HCT116 (cell line): ENCODE measurements at regions not wholly inside any gene's neighbourhood (a gene's known extent, or its start where the extent isn't known, plus 50 kb on each side); places are given as distances from the start of the nearest gene placed in this dataset.

ENCODE experiments used
- ATAC-seq: fragments of 200-7000 bp; cut with Tn5 transposase; 2 replicates; pipeline ENCODE4 v1.9.1; 2020; ENCODE audit warnings: mild to moderate bottlenecking, moderate library complexity
- BruUV-seq: library from RNA; stranded (reverse); fragments of 400-500 nt; replicated peaks from 2 replicates; lab custom pipeline; 2021; lab: Mats Ljungman, UMichigan
- CTCF ChIA-PET: fragments of 300-600 bp; sonication (Branson Sonifier 250); formaldehyde crosslinking; loops from one replicate; lab custom pipeline; 2021; ENCODE audit warnings: antibody characterized with exemption; lab: Charles Lee
- POLR2A ChIA-PET: fragments of 300-600, 350-600 bp; sonication (Branson Sonifier 250); formaldehyde crosslinking; loops from one replicate; lab custom pipeline; 2021; ENCODE audit warnings: antibody characterized with exemption; lab: Charles Lee
- RAD21 ChIA-PET, 2 experiments: fragments of 300-600 bp; sonication (Branson Sonifier 250); formaldehyde crosslinking; loops; one replicate each; lab custom pipeline; 2023; ENCODE audit warnings: low total read pairs in 2 of 2; ENCODE audit not compliant: uncharacterized antibody in 2 of 2, unreplicated experiment in 2 of 2, low non-redundant PET in 1 of 2; lab: Charles Lee
- DNase-seq: peaks from one replicate; pipeline ENCODE4 v3.0.0-alpha.2; 2010; ENCODE audit warnings: low read depth, low spot score
- H2AFZ ChIP-seq: fragments of 200-600 bp; shearing (Covaris generic), sonication (generic); 2 replicates; pipeline ENCODE4 v1.6.1; 2017; ENCODE audit warnings: low read depth, mixed run types, mixed read lengths, antibody characterized with exemption, low read length; ENCODE audit not compliant: poor library complexity, severe bottlenecking
- H3K27ac ChIP-seq: 2 replicates; pipeline ENCODE4 v1.5.1; 2012; ENCODE audit warnings: low read depth, low read length
- H3K27me3 ChIP-seq: fragments of 200-600 bp; sonication (generic); 2 replicates; pipeline ENCODE4 v1.6.1; 2016; ENCODE audit warnings: mixed run types, low read length, mixed read lengths; ENCODE audit not compliant: insufficient read depth
- H3K36me3 ChIP-seq, 2 experiments: fragments of 200-500 bp in 1 of 2; fragments of 200-600 bp in 1 of 2; sonication (Bioruptor generic) in 1 of 2; sonication (generic) in 1 of 2; 2 replicates each; pipeline versions ENCODE4 v1.5.1 to v1.6.1; 2014 to 2016; ENCODE audit warnings: low read length in 2 of 2, inconsistent platforms in 1 of 2, mixed read lengths in 1 of 2, mixed run types in 1 of 2; ENCODE audit not compliant: insufficient read depth in 2 of 2, control insufficient read depth in 1 of 2
- H3K4me1 ChIP-seq, 2 experiments: fragments of 200-600 bp in 1 of 2; sonication (generic) in 1 of 2; 2 replicates each; pipeline versions ENCODE4 v1.5.1 to v1.6.1; 2012 to 2017; ENCODE audit warnings: low read length in 2 of 2, inconsistent platforms in 1 of 2, mild to moderate bottlenecking in 1 of 2, mixed read lengths in 1 of 2, mixed run types in 1 of 2, moderate library complexity in 1 of 2; ENCODE audit not compliant: insufficient read depth in 2 of 2, control insufficient read depth in 1 of 2
- H3K4me2 ChIP-seq: fragments of 200-600 bp; sonication (generic); 2 replicates; pipeline ENCODE4 v1.6.1; 2017; ENCODE audit warnings: mixed run types, low read length, mixed read lengths
- H3K4me3 ChIP-seq, 2 experiments: fragments of 200-600 bp in 1 of 2; sonication (generic) in 1 of 2; replicated peaks in 1 of 2; 2 replicates each; pipeline ENCODE4 v1.5.1; 2011 to 2016; ENCODE audit warnings: low read length in 2 of 2, control low read depth in 1 of 2, low read depth in 1 of 2, mild to moderate bottlenecking in 1 of 2, mixed read lengths in 1 of 2, mixed run types in 1 of 2
- H3K79me2 ChIP-seq: fragments of 200-600 bp; sonication (generic); 2 replicates; pipeline ENCODE4 v1.6.1; 2017; ENCODE audit warnings: mild to moderate bottlenecking, mixed run types, low read length, moderate library complexity, mixed read lengths; ENCODE audit not compliant: insufficient read depth
- H3K9ac ChIP-seq: fragments of 200-600 bp; sonication (generic); 2 replicates; pipeline ENCODE4 v1.6.1; 2016; ENCODE audit warnings: low read length, mixed read lengths
- H3K9me2 ChIP-seq: fragments of 200-600 bp; sonication (generic), shearing (Covaris generic); 2 replicates; pipeline ENCODE4 v1.6.1; 2017; ENCODE audit warnings: mixed run types, mild to moderate bottlenecking, moderate library complexity; ENCODE audit not compliant: insufficient read depth
- H3K9me3 ChIP-seq, 2 experiments: fragments of 200-500 bp in 1 of 2; fragments of 200-600 bp in 1 of 2; sonication (Bioruptor generic) in 1 of 2; sonication (generic) in 1 of 2; 2 replicates each; pipeline ENCODE4 v1.6.1; 2014 to 2017; ENCODE audit warnings: low read length in 2 of 2, mixed read lengths in 2 of 2, inconsistent platforms in 1 of 2, low read depth in 1 of 2, mild to moderate bottlenecking in 1 of 2, mixed run types in 1 of 2, moderate library complexity in 1 of 2; ENCODE audit not compliant: control insufficient read depth in 1 of 2, insufficient read depth in 1 of 2
- H4K20me1 ChIP-seq: fragments of 200-600 bp; sonication (generic), shearing (Covaris generic); 2 replicates; pipeline ENCODE4 v1.6.1; 2017; ENCODE audit warnings: mixed run types, mild to moderate bottlenecking, moderate library complexity; ENCODE audit not compliant: insufficient read depth
- CTCF ChIP-seq, 3 experiments: fragments of 200-600 bp in 1 of 3; sonication (generic) in 1 of 3; IDR thresholded peaks in 2 of 3; conservative IDR thresholded peaks in 1 of 3; 2 replicates each; pipeline ENCODE4 v1.5.1; 2012 to 2017; ENCODE audit warnings: low read depth in 2 of 3, low read length in 2 of 3, antibody characterized with exemption in 1 of 3, borderline replicate concordance in 1 of 3, control low read depth in 1 of 3, mild to moderate bottlenecking in 1 of 3, mixed read lengths in 1 of 3, mixed run types in 1 of 3, moderate library complexity in 1 of 3; ENCODE audit not compliant: insufficient read depth in 1 of 3
- ELF1 ChIP-seq: IDR thresholded peaks from 2 replicates; pipeline ENCODE4 v1.6.1; 2012; ENCODE audit warnings: low read depth, borderline replicate concordance
- SIN3A ChIP-seq: IDR thresholded peaks from 2 replicates; pipeline ENCODE4 v1.6.1; 2012; ENCODE audit warnings: low read depth
- ZBTB33 ChIP-seq: IDR thresholded peaks from 2 replicates; pipeline ENCODE4 v1.6.1; 2011; ENCODE audit warnings: mild to moderate bottlenecking, low read length, moderate library complexity; ENCODE audit not compliant: insufficient replicate concordance; ENCODE audit errors: extremely low read depth
- ZNF274 ChIP-seq: fragments of 200-500 bp; sonication (Bioruptor generic); IDR thresholded peaks from 2 replicates; pipeline ENCODE4 v1.6.1; 2014; ENCODE audit warnings: mild to moderate bottlenecking, low read depth, low read length, inconsistent platforms
- intact Hi-C: fragments of 100-400 bp; cut with micrococcal nuclease; formaldehyde crosslinking; loops from 2 replicates; pipeline ENCODE4 v1.10.0; 2022

DNA sequence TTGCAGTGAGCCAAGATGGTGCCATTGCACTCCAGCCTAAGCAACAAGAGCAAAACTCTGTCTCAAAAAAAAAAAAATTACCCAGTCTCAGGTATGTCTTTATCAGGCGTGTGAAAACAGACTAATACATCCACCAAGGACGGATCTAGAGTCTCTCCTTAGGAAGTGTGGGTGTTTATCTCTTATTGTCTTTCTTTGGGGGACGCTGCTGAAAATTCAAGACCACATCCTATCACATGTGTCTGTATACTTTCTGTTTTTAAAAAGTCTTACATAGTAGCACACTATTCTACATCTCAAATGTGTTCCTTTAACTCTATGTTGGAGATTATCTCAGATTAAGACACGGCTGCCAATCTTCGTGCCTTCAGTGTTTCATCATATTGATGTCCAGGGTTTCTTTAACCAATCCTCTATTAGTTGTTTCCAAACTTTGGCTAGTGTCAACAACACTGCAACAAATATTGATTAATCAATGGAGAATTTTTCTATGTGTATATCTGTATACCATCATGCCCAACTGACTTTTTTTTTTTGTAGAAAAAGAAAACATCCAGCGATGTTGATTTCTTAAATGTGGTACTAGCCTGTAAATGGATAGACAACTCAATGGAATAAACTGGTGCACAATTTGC lies 92.3 kb upstream of the KDM7A start:
- H3K9me3 ChIP-seq: no peaks in the 10 kb centered on the region
- BruUV-seq: no TSS peak
- DNase-seq (no peak), ATAC-seq (no peak)
- H3K9ac ChIP-seq: no peak overlapping the region
- H3K36me3 ChIP-seq: no peaks in the 10 kb centered on the region
- H3K79me2 ChIP-seq: no peaks in the 10 kb centered on the region
- H3K4me2 ChIP-seq: no peak overlapping the region
- ChIA-PET CTCF (no interaction called here), POLR2A (no interaction called here), RAD21 (no interaction called here)
- no peak overlapping the region for H3K27ac ChIP-seq
- TF ChIP-seq ELF1 (no peak), ZNF274 (no peak), ZBTB33 (no peak), CTCF (IDR thresholded peaks at IDR 0.05 in 2 of 3, conservative IDR thresholded peaks at IDR 0.05 in 1 of 3; ENCODE audit: borderline replicate concordance in 1 of 3, insufficient read depth in 1 of 3, low read depth in 2 of 3, low read length in 2 of 3) (no peak), SIN3A (no peak)
- H3K27me3 ChIP-seq: no peaks in the 10 kb centered on the region
- H3K9me2 ChIP-seq: no peaks in the 10 kb centered on the region
- no peaks in the 10 kb centered on the region for H3K4me1 ChIP-seq
- intact Hi-C loops: no loop called here
- no peak overlapping the region for H2AFZ ChIP-seq
- H4K20me1 ChIP-seq: no peaks in the 10 kb centered on the region
- H3K4me3 ChIP-seq: no peak overlapping the region
